Lower leg skin (tissue), 3 donors: ENCODE measurements at regions not wholly inside any gene's neighbourhood (a gene's known extent, or its start where the extent isn't known, plus 50 kb on each side); places are given as distances from the start of the nearest gene placed in this dataset.

Experiments used
- POLR2A ChIP-seq, 2 donors: fragments of 450-650 bp; IDR thresholded peaks; one replicate each; pipeline ENCODE4 v1.6.1; 2016 to 2017; ENCODE audit warnings: antibody characterized with exemption in 2 of 2, mild to moderate bottlenecking in 1 of 2, moderate library complexity in 1 of 2
- TF ChIP-seq, protein P1 (sequence below), 3 donors: fragments of 450-650 bp; IDR thresholded peaks; one replicate each; pipeline ENCODE4 v1.5.1; 2016; ENCODE audit warnings: antibody characterized with exemption in 3 of 3, mild to moderate bottlenecking in 3 of 3, moderate library complexity in 2 of 3

GRCh38 chr15:62927836-62928235 lies 114.7 kb upstream of the TPM1 start:
- TF ChIP-seq, protein P1, sequence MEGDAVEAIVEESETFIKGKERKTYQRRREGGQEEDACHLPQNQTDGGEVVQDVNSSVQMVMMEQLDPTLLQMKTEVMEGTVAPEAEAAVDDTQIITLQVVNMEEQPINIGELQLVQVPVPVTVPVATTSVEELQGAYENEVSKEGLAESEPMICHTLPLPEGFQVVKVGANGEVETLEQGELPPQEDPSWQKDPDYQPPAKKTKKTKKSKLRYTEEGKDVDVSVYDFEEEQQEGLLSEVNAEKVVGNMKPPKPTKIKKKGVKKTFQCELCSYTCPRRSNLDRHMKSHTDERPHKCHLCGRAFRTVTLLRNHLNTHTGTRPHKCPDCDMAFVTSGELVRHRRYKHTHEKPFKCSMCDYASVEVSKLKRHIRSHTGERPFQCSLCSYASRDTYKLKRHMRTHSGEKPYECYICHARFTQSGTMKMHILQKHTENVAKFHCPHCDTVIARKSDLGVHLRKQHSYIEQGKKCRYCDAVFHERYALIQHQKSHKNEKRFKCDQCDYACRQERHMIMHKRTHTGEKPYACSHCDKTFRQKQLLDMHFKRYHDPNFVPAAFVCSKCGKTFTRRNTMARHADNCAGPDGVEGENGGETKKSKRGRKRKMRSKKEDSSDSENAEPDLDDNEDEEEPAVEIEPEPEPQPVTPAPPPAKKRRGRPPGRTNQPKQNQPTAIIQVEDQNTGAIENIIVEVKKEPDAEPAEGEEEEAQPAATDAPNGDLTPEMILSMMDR (IDR thresholded peaks at IDR 0.05), result no peak
- no peak for TF ChIP-seq POLR2A (IDR thresholded peaks at IDR 0.05)
